Activated naive CD4-positive, alpha-beta T cell treated with anti-CD3 and anti-CD28 coated beads for 36 hours (primary cell): ENCODE measurements at regions not wholly inside any gene's neighbourhood (a gene's known extent, or its start where the extent isn't known, plus 50 kb on each side); places are given as distances from the start of the nearest gene placed in this dataset.

Experiments used
- CTCF ChIA-PET: fragments of 350-600 bp; sonication (Branson Sonifier 250); formaldehyde crosslinking; loops from one replicate; lab custom pipeline; 2021; ENCODE audit warnings: antibody characterized with exemption; lab: Charles Lee
- DNase-seq: peaks from one replicate; pipeline ENCODE4 v3.0.0-alpha.2; 2020
- H3K27ac Mint-ChIP-seq: one replicate; pipeline ENCODE4 v1.8.0; 2021; ENCODE audit warnings: mild to moderate bottlenecking, mixed read lengths
- H3K27me3 Mint-ChIP-seq: one replicate; pipeline ENCODE4 v1.8.0; 2021; ENCODE audit warnings: low read depth, mixed read lengths
- H3K36me3 Mint-ChIP-seq: one replicate; pipeline ENCODE4 v1.8.0; 2021; ENCODE audit warnings: low read depth, mixed read lengths
- H3K4me1 Mint-ChIP-seq: one replicate; pipeline ENCODE4 v1.8.0; 2021; ENCODE audit warnings: low read depth, mixed read lengths
- H3K4me3 Mint-ChIP-seq: one replicate; pipeline ENCODE4 v1.8.0; 2021; ENCODE audit warnings: mild to moderate bottlenecking, moderate library complexity, mixed read lengths
- H3K9me3 Mint-ChIP-seq: one replicate; pipeline ENCODE4 v1.8.0; 2021; ENCODE audit warnings: mixed read lengths
- intact Hi-C: fragments of 100-400 bp; cut with micrococcal nuclease; formaldehyde crosslinking; loops from one replicate; pipeline ENCODE4 v1.15.1; 2023

- no peak for DNase-seq
- intact Hi-C loops, result loop anchor here (2.0 kb wide), 1 partner anchor 1191 kb away; no protein-coding TSS in a partner anchor
- H3K36me3 Mint-ChIP-seq, result no peaks in the 10 kb centered on the region
- no peaks in the 10 kb centered on the region for H3K27me3 Mint-ChIP-seq
- CTCF ChIA-PET, result no interaction called here
- no peak overlapping the region for H3K27ac Mint-ChIP-seq
- no peak overlapping the region for H3K4me3 Mint-ChIP-seq
- no peaks in the 10 kb centered on the region for H3K4me1 Mint-ChIP-seq
- H3K9me3 Mint-ChIP-seq, result no peaks in the 10 kb centered on the region
These were observed 1151.6 kb upstream of the CDH6 start for GRCh38 chr5:30041831-30042385.

DNA sequence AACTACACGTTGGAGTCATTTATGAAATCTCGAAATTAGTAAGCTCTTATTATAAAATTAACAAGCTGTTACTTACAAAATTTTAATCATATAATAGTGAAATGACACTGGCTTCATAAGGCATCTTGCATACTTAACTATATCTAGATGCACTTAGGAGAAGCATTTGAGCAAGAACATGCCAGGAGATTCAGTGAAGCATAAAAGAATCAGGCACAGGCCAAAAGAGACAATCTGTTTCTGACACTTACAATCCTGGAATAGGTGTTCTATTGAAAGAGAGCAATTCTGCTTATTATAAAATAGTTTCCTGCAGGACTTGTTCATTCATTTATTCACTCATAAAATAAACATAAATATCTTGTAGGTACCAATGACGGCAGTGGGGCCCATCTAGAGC lies 1152.2 kb upstream of the CDH6 start:
- no peaks in the 10 kb centered on the region for H3K9me3 Mint-ChIP-seq
- CTCF ChIA-PET, result interaction anchor here (0.8 kb wide), 1 partner anchor 144 kb away, joined by 3 read pairs; no protein-coding TSS in a partner anchor
- H3K27ac Mint-ChIP-seq, result no peak overlapping the region
- intact Hi-C loops, result loop anchor here (2.0 kb wide), 1 partner anchor 1192 kb away; no protein-coding TSS in a partner anchor
- no peaks in the 10 kb centered on the region for H3K27me3 Mint-ChIP-seq
- DNase-seq, result no peak
- no peak overlapping the region for H3K4me3 Mint-ChIP-seq
- H3K4me1 Mint-ChIP-seq, result no peaks in the 10 kb centered on the region
- no peaks in the 10 kb centered on the region for H3K36me3 Mint-ChIP-seq

- CTCF ChIA-PET, result interaction anchor here (0.8 kb wide), 1 partner anchor 143 kb away, joined by 3 read pairs; no protein-coding TSS in a partner anchor
These were observed 1152.9 kb upstream of the CDH6 start for GRCh38 chr5:30040488-30041118.

GRCh38 chr5:30039379-30039778 lies 1154.1 kb upstream of the CDH6 start:
- intact Hi-C loops, result no loop called here
- Mint-ChIP-seq H3K9me3 (peaks cover 3% of the 10 kb centered on the region), H3K27me3 (no peaks in the 10 kb centered on the region), H3K4me3 (no peak overlapping the region), H3K27ac (no peak overlapping the region), H3K36me3 (no peaks in the 10 kb centered on the region), H3K4me1 (no peaks in the 10 kb centered on the region)
- CTCF ChIA-PET, result no interaction called here
- no peak for DNase-seq

More at GRCh38 chr5:30040488-30041118, 1152.9 kb upstream of the CDH6 start:
- Mint-ChIP-seq H3K27ac (no peak overlapping the region), H3K27me3 (no peaks in the 10 kb centered on the region), H3K9me3 (peaks cover 3% of the 10 kb centered on the region), H3K4me1 (no peaks in the 10 kb centered on the region), H3K36me3 (no peaks in the 10 kb centered on the region), H3K4me3 (no peak overlapping the region)
- DNase-seq, result peak; percentile 34
- intact Hi-C loops, result loop anchor here (2.0 kb wide), 1 partner anchor 1192 kb away; no protein-coding TSS in a partner anchor

- H3K4me1 Mint-ChIP-seq, result no peaks in the 10 kb centered on the region
These were observed 1158.6 kb upstream of the CDH6 start for GRCh38 chr5:30034870-30035269.

DNA sequence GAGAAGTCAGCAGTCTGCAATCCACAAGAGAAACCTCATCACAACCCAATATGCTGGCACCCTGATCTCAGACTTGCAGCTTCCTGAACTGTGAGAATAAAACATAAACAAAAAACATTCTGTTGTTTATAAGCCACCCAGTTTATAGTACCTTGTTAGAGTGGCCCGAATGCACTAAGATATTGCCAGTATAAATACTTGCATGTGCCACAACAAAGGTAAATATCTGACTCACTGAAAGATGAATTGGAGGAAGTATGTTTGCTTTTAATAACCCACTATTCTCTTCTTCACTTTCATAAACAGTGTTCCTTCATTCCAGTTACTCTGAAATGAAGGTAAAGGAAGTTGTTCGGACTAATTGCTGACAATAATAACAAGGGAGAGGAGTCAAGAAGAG lies 1163.4 kb upstream of the CDH6 start:
- H3K4me1 Mint-ChIP-seq, result no peaks in the 10 kb centered on the region
- intact Hi-C loops, result no loop called here
- DNase-seq, result no peak

More at GRCh38 chr5:30034870-30035269, 1158.6 kb upstream of the CDH6 start:
- Mint-ChIP-seq H3K36me3 (no peaks in the 10 kb centered on the region), H3K4me3 (no peak overlapping the region), H3K27me3 (no peaks in the 10 kb centered on the region), H3K27ac (no peak overlapping the region), H3K9me3 (peaks cover 3% of the 10 kb centered on the region)
- intact Hi-C loops, result no loop called here
- no peak for DNase-seq
- CTCF ChIA-PET, result no interaction called here

GRCh38 chr5:30001826-30002225 lies 1191.7 kb upstream of the CDH6 start:
- Mint-ChIP-seq H3K27me3 (no peaks in the 10 kb centered on the region), H3K9me3 (peaks cover 11% of the 10 kb centered on the region), H3K36me3 (no peaks in the 10 kb centered on the region), H3K27ac (no peak overlapping the region), H3K4me3 (no peak overlapping the region), H3K4me1 (no peaks in the 10 kb centered on the region)
- DNase-seq, result no peak
- intact Hi-C loops, result no loop called here
- CTCF ChIA-PET, result no interaction called here

More for the DNA sequence above, 1163.4 kb upstream of the CDH6 start:
- Mint-ChIP-seq H3K27ac (no peak overlapping the region), H3K9me3 (peaks cover 10% of the 10 kb centered on the region), H3K36me3 (no peaks in the 10 kb centered on the region), H3K4me3 (no peak overlapping the region), H3K27me3 (no peaks in the 10 kb centered on the region)
- CTCF ChIA-PET, result no interaction called here

- Mint-ChIP-seq H3K4me1 (no peaks in the 10 kb centered on the region), H3K9me3 (peaks cover 9% of the 10 kb centered on the region), H3K27me3 (no peaks in the 10 kb centered on the region), H3K36me3 (no peaks in the 10 kb centered on the region), H3K27ac (no peak overlapping the region), H3K4me3 (no peak overlapping the region)
- intact Hi-C loops, result no loop called here
- CTCF ChIA-PET, result no interaction called here
- no peak for DNase-seq
These were observed 1193.3 kb upstream of the CDH6 start for GRCh38 chr5:30000231-30000630.

GRCh38 chr5:29995154-29995553 lies 1198.3 kb upstream of the CDH6 start:
- CTCF ChIA-PET, result no interaction called here
- Mint-ChIP-seq H3K27me3 (no peaks in the 10 kb centered on the region), H3K4me3 (no peak overlapping the region), H3K4me1 (no peaks in the 10 kb centered on the region), H3K9me3 (peaks cover 6% of the 10 kb centered on the region), H3K27ac (no peak overlapping the region), H3K36me3 (no peaks in the 10 kb centered on the region)
- intact Hi-C loops, result no loop called here
- DNase-seq, result no peak

GRCh38 chr5:29994519-29994918 lies 1199.0 kb upstream of the CDH6 start:
- intact Hi-C loops, result no loop called here
- no peak for DNase-seq
- no peaks in the 10 kb centered on the region for H3K27me3 Mint-ChIP-seq
- CTCF ChIA-PET, result no interaction called here
- peaks cover 6% of the 10 kb centered on the region for H3K9me3 Mint-ChIP-seq
- H3K4me1 Mint-ChIP-seq, result no peaks in the 10 kb centered on the region
- no peaks in the 10 kb centered on the region for H3K36me3 Mint-ChIP-seq
- H3K27ac Mint-ChIP-seq, result no peak overlapping the region
- no peak overlapping the region for H3K4me3 Mint-ChIP-seq

GRCh38 chr5:29993286-29993685 lies 1200.2 kb upstream of the CDH6 start:
- H3K27me3 Mint-ChIP-seq, result no peaks in the 10 kb centered on the region
- CTCF ChIA-PET, result no interaction called here
- peaks cover 8% of the 10 kb centered on the region for H3K9me3 Mint-ChIP-seq
- no peaks in the 10 kb centered on the region for H3K36me3 Mint-ChIP-seq
- H3K27ac Mint-ChIP-seq, result no peak overlapping the region
- intact Hi-C loops, result no loop called here
- H3K4me3 Mint-ChIP-seq, result no peak overlapping the region
- DNase-seq, result no peak
- H3K4me1 Mint-ChIP-seq, result no peaks in the 10 kb centered on the region

GRCh38 chr5:29992248-29992647 lies 1201.2 kb upstream of the CDH6 start:
- Mint-ChIP-seq H3K4me1 (no peaks in the 10 kb centered on the region), H3K9me3 (peaks cover 9% of the 10 kb centered on the region), H3K4me3 (no peak overlapping the region), H3K27me3 (no peaks in the 10 kb centered on the region), H3K36me3 (no peaks in the 10 kb centered on the region), H3K27ac (no peak overlapping the region)
- intact Hi-C loops, result no loop called here
- CTCF ChIA-PET, result no interaction called here
- DNase-seq, result no peak

GRCh38 chr5:29990681-29991080 lies 1202.8 kb upstream of the CDH6 start:
- no peaks in the 10 kb centered on the region for H3K36me3 Mint-ChIP-seq
- peaks cover 7% of the 10 kb centered on the region for H3K9me3 Mint-ChIP-seq
- intact Hi-C loops, result no loop called here
- CTCF ChIA-PET, result no interaction called here
- no peak for DNase-seq
- H3K4me1 Mint-ChIP-seq, result no peaks in the 10 kb centered on the region
- no peak overlapping the region for H3K27ac Mint-ChIP-seq
- H3K4me3 Mint-ChIP-seq, result no peak overlapping the region
- H3K27me3 Mint-ChIP-seq, result no peaks in the 10 kb centered on the region
